A673 (cell line): ENCODE measurements at regions not wholly inside any gene's neighbourhood (a gene's known extent, or its start where the extent isn't known, plus 50 kb on each side); places are given as distances from the start of the nearest gene placed in this dataset.

Source experiments
- EZH2 ChIP-seq: fragments of 200-600 bp; sonication (generic); IDR thresholded peaks from 2 replicates; pipeline ENCODE4 v1.6.1; 2017; ENCODE audit warnings: borderline replicate concordance, low read depth, mild to moderate bottlenecking, mixed read lengths, antibody characterized with exemption, low read length; ENCODE audit not compliant: poor library complexity, severe bottlenecking
- TF ChIP-seq, protein P1 (sequence below): fragments of 300-800, 200-600 bp; sonication (generic); conservative IDR thresholded peaks from 2 replicates; pipeline ENCODE4 v1.5.1; 2017; ENCODE audit warnings: low read depth, mild to moderate bottlenecking, antibody characterized with exemption, low read length, moderate library complexity, mixed read lengths

DNA sequence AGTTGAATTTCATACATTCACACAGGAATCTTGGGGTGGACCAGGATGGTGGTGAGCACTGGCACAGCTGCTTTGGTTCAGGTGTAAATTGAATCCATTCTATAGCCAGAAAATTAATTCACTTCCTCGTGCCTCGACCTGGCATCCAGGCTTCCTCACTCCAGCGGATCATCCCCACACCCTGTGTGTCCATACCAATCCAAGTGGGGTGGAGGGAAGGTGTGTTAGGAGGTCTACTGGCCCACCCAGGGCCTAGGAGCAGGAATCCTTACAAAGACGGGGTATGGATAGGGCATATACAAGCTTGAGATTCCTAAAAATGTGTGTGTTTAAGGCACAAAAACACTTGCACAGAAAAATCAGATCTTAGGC is 81.8 kb upstream of the SLC24A3 start:
- TF ChIP-seq EZH2: no peak
- TF ChIP-seq, protein P1, sequence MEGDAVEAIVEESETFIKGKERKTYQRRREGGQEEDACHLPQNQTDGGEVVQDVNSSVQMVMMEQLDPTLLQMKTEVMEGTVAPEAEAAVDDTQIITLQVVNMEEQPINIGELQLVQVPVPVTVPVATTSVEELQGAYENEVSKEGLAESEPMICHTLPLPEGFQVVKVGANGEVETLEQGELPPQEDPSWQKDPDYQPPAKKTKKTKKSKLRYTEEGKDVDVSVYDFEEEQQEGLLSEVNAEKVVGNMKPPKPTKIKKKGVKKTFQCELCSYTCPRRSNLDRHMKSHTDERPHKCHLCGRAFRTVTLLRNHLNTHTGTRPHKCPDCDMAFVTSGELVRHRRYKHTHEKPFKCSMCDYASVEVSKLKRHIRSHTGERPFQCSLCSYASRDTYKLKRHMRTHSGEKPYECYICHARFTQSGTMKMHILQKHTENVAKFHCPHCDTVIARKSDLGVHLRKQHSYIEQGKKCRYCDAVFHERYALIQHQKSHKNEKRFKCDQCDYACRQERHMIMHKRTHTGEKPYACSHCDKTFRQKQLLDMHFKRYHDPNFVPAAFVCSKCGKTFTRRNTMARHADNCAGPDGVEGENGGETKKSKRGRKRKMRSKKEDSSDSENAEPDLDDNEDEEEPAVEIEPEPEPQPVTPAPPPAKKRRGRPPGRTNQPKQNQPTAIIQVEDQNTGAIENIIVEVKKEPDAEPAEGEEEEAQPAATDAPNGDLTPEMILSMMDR: no peak
